ENCODE measurements at regions not wholly inside any gene's neighbourhood (a gene's known extent, or its start where the extent isn't known, plus 50 kb on each side); places are given as distances from the start of the nearest gene placed in this dataset.

DNA sequence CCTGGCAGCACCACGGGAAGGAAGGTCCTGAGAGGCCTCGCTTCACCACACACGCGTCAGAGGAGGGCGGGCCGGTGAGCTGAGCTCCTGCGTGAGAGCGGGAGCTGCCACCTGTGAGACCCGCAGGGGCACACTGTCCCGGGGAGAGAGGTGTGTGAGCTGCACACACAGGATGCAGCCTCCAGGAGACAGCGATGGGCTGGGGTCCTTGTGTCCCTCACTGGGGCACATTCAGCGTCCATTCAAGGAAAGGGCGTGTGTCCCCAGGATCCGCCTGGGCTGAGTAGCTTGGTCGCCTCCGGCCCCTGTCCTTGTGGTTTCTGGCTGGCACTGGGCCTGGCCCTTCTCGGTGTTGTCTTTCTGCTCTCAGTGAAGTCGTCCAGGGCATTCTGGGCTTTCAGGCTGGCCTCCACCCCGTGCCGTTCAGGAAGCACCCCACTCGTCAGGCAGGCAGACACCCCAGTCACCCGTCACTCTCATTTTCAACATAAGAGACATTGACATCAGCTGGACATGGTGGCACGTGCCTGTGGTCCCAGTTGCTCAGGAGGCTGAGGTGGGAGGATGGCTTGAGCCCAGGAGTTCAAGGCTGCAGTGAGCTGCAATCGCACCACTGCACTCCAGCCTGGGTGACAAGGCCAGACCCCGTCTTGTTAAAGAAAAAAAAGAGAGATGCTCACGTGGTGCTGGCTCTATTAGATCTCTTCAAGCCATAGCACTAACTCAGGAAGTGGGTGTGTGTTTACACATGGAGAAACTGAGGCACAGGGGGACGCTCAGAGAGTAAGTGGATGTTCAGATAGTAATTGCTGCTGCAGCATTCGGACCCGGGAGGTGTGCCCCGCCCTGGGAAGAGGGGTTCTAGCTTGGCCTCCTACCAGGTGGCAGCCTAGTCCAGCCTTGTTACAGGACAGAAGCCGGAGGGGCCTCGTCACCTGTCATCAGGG, 1081.6 kb downstream of the BRD1 start:
- no peak for DNase-seq

- no peak for DNase-seq
Measured at GRCh38 chr22:48744967-48745841, 1082.5 kb downstream of the BRD1 start.

DNA sequence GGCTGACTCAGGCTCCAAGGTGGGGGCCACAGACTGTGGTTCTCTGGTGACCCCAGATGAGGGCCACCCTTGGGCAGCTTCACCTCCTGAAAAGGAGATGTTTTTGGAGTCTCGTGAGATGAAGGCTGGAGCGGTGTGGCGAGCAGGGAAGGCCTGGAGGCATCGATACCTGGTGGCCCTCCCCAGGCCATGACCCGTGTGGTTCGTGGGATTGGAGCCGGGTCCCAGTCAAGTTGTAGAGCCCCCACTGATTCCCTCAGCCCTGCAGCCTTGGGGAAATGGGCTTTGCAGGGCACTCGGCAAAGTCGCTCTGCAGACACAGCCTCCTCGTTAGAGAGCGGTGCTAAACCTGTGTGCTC, 1083.4 kb downstream of the BRD1 start:
- DNase-seq, result no peak

DNA sequence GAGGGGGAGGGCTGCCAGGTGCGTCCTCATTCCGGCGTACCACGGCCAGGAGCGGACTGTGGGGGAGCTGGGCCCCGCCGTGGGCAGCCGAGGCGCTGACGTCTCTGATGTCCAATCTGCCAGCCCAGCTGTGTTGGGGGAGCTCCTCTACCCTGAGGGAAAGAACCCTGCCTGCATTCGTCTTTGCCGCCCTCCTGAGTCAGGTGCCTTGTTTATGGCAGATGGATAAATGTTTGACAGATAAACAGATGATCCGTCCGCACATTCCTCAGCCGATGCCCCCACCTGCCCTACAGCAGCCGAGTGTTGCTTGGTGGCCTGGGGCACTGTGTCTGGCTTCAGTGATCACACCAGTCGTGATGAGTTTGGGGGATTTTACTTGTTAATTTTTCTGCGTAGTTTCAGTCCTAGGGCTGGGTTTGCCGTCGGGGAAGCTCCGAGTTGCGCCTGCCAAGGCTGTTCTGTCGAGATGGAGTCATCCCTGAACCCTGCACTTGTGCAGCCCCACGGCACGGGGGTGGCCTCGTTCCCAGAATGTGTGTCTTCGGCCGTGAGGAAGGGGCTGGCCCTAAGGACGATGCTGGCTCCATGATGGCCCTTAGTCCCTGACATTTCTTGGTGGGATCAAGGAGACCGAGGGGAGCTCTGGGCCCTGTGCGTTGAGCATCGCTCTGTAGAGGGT, 1083.9 kb downstream of the BRD1 start:
- DNase-seq, result no peak

DNA sequence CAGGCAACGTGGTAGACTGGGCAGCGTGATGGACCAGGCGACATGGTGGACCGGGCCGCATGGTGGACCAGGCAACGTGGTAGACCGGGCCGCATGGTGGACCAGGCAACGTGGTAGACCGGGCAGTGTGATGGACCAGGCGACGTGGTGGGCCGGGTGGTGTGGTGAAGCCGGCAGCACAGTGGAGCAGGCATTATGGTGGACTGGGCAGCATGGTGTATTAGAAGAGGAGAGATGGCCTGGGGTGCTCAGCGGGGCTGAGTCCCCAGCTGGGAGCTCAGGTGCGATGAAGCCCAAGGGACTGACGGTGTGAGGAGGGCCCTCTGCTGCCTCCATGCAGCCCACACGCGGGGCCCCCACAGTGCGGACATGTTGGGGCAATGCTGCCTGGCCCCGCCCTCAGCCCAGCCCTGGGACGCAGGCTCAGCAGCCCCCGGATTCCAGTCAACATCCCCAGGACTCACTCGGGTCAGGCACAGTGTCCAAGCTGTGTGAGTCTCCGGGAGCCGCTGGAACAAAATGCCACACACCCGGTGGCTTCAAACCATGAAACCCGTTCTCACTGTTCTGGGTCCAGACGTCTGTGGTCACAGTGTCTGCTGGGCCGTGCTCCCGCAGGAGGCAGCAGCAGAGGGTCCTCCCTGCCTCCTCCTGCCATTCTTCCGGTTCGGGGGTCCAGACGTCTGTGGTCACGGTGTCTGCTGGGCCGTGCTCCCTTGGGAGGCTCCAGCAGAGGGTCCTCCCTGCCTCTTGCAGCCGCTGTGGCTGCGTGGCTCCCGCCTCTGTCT, 1084.9 kb downstream of the BRD1 start:
- no peak for DNase-seq

- no peak for DNase-seq
Measured at GRCh38 chr22:48742191-48742555, 1085.5 kb downstream of the BRD1 start.

DNA sequence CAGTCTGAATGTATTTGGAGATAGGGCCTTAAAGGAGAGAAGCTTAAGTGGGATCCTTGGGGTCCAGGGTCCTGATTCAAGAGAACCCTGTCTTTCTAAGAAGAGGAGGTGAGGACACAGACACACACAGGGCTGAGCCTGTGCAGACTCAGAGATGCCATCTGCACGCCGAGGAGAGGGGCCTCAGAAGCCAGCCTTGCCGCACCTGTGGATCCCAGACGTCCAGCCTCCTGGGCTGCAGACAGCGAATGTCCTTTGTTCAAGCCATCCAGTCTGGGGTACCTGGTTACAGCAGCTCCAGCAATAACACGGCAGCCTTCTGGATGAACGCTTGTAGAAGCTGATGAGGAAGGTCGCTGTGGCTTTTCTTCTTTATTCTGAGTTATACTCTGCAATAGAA, 1086.1 kb downstream of the BRD1 start:
- DNase-seq, result no peak

DNA sequence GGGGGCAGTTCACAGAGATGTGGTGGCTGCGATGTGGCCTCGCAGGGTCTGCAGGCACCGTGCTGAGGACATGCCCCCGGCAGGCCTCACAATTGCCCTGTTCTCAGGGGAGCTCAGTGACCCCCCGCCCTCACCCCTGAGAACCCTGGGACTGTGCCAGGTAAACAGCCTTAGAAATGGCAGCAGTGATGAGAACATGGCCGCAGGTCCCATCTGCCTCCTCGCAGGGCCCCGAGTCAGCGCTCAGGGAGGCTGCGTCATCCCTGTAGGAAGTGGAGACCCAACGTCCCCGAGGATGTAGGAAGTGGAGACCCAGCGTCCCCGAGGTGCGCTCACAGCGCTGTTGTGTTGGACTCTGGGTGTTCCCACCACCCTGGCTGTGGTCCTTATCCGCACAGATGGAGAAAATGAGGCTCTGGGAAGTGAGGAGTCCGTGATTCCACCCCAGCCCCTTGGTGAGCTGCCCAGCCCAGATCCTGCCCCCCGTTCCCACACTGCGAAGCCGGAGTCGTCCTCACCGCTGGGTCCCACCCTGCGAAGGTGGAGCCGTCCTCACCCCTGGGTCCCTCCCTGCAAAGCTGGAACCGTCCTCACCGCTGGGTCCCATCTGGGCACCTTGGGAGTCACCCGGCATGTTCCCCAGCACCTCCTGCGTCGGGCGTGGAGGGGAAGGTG, 1086.8 kb downstream of the BRD1 start:
- DNase-seq, result no peak

GRCh38 chr22:48740086-48740730, 1087.5 kb downstream of the BRD1 start:
- no peak for DNase-seq

- DNase-seq, result no peak
Measured at GRCh38 chr22:48739348-48740085, 1088.2 kb downstream of the BRD1 start.

- DNase-seq, result no peak
Measured at GRCh38 chr22:48738204-48738980, 1089.3 kb downstream of the BRD1 start.

DNA sequence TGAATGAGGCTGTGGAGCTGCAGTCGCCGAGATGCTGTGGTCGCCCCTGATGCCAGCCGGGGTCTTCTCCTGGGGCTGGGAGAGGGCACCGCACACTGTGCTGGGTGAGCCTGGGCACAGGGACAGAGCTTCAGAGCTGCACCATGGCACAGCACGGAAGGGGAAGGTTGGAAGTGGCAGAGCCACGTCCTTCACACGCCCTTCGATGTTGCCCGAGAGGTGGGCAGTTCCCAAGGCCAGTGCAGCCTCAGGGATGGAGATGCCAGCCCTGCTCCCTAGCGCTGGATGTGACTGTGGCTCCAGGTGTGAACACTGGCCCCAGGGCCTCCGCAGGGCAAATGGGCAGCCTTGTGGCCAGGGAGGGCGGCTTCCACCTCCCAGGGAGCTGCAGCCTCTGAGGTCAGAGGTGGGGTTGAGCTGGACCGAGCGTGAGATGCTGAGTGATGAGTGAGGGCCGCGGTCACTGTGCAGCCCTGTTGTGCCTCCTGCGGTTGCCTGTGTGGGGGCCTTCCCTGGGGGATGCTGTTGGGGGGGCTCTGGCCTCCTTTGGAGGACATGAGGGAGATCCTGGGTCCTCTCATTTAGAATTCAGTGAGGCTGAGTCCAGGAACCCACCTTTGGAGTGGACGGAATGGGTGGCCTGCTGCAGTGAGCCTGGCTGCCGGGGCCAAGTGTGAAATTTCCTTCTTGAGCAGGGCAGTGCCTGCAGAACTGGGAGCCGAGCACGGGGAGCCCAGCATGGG, 1090.0 kb downstream of the BRD1 start:
- no peak for DNase-seq

GRCh38 chr22:48736593-48737460, 1090.8 kb downstream of the BRD1 start:
- no peak for DNase-seq

DNA sequence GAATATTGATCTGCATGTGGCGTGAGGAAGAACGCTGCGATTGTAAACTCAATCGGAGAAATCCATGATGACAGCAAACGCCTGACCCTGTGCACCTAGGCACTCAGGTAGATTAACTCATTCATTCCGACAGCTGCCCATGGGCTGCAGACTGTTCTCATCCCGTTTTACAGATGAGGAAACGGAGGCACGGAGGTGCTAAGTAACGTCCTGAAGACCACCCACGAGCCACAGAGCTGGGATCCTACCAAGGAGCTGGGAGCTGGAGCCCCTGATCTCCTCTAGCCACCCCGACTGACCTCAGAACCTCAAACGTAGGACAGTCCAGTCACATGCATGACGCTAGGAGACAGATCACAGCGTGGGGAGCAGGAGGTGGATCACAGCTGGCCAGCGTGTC, 1092.7 kb downstream of the BRD1 start:
- DNase-seq, result no peak

- DNase-seq, result no peak
Measured at GRCh38 chr22:48734359-48734758, 1093.3 kb downstream of the BRD1 start.

DNA sequence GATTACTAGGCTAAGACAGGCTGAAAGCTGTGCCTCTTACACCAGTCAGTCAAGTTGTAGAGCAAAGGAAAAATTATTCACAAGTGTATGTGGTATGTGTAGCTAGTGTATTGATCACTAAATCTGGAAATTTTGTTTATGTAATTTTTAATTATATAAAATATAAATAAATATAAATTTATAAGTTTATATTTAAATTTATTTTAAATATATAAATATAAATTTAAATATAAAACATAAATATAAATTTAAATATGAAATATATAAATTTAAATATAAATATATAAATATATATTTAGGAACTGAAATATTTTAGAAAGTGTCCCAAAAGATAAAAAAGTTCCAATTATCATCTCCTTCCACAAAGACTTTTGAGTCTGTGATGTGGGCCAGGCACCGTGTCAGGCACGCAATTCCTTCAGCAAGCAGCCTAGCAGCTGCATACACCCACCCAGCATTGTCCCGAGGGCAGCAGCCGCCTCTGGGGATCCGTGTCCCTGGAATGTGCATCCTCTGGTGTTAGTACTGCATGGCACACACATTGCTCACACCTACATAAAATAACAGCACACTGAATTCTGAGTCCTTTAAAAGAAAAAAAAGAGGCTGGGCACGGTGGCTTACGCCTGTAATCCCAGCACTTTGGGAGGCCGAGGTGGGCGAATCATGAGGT, 1098.0 kb downstream of the BRD1 start:
- no peak for DNase-seq

- DNase-seq, result no peak
Measured at GRCh38 chr22:48727454-48728058, 1100.1 kb downstream of the BRD1 start.
